Activated naive CD4-positive, alpha-beta T cell treated with anti-CD3 and anti-CD28 coated beads, Interleukin-2, amount 10 ng/mL, durations not matched to agents 7 days and 5 days (primary cell): ENCODE measurements at regions not wholly inside any gene's neighbourhood (a gene's known extent, or its start where the extent isn't known, plus 50 kb on each side); places are given as distances from the start of the nearest gene placed in this dataset.

Experiments
- CTCF ChIA-PET: fragments of 350-600 bp; sonication (Branson Sonifier 250); formaldehyde crosslinking; loops from one replicate; lab custom pipeline; 2021; ENCODE audit warnings: antibody characterized with exemption; lab: Charles Lee
- DNase-seq: peaks from one replicate; pipeline ENCODE4 v3.0.0-alpha.2; 2020
- H3K27ac Mint-ChIP-seq: one replicate; pipeline ENCODE4 v1.8.0; 2021; ENCODE audit warnings: mild to moderate bottlenecking, moderate library complexity, mixed read lengths
- H3K27me3 Mint-ChIP-seq: one replicate; pipeline ENCODE4 v1.8.0; 2021; ENCODE audit warnings: mild to moderate bottlenecking, mixed read lengths
- H3K36me3 Mint-ChIP-seq: one replicate; pipeline ENCODE4 v1.8.0; 2021; ENCODE audit warnings: mixed read lengths
- H3K4me1 Mint-ChIP-seq: one replicate; pipeline ENCODE4 v1.8.0; 2021; ENCODE audit warnings: mixed read lengths
- H3K4me3 Mint-ChIP-seq: one replicate; pipeline ENCODE4 v1.8.0; 2021; ENCODE audit warnings: mild to moderate bottlenecking, moderate library complexity, mixed read lengths
- H3K9me3 Mint-ChIP-seq: one replicate; pipeline ENCODE4 v1.8.0; 2021; ENCODE audit warnings: mixed read lengths

DNA sequence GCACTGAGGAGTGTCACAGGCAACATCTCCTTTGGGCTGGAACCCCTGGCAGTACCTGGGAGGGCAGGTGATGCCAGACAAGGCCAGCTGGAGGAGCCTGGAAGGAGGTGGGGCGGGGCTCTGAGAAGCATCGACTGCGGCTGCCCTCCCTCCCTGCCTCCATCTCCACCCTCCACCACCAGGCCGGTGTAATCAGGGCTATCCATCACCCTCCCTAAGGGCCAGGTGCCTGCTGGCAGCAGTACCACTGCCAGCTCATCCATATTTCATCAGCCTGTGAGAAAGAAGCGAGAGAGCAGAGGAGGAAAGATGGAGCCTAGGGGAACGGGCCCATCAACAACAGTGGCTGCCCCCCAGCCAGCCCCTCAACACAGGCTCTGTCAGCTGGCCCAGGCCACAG lies 51.4 kb upstream of the RASD2 start:
- CTCF ChIA-PET = no interaction called here

More for the DNA sequence above, 51.4 kb upstream of the RASD2 start:
- Mint-ChIP-seq H3K4me1 (no peaks in the 10 kb centered on the region), H3K9me3 (no peaks in the 10 kb centered on the region), H3K4me3 (no peak overlapping the region), H3K27ac (no peak overlapping the region), H3K27me3 (peaks cover 34% of the 10 kb centered on the region), H3K36me3 (no peaks in the 10 kb centered on the region)
- no peak for DNase-seq
